Mesothelial cell of epicardium (in vitro differentiated cells): ENCODE measurements at regions not wholly inside any gene's neighbourhood (a gene's known extent, or its start where the extent isn't known, plus 50 kb on each side); places are given as distances from the start of the nearest gene placed in this dataset.

Experiments used
- DNase-seq, 2 experiments: peaks; one replicate each; pipeline ENCODE4 v3.0.0; 2021; ENCODE audit warnings: low spot score in 2 of 2; ENCODE audit not compliant: unreplicated experiment in 2 of 2
- H3K27ac Mint-ChIP-seq: 2 replicates; pipeline ENCODE4 v1.8.0; 2021; ENCODE audit warnings: mixed read lengths
- H3K27me3 Mint-ChIP-seq: 2 replicates; pipeline ENCODE4 v1.8.0; 2021; ENCODE audit warnings: low read depth, mixed read lengths
- H3K36me3 Mint-ChIP-seq: 2 replicates; pipeline ENCODE4 v1.8.0; 2021; ENCODE audit warnings: mixed read lengths
- H3K4me1 Mint-ChIP-seq: 2 replicates; pipeline ENCODE4 v1.8.0; 2021; ENCODE audit warnings: mixed read lengths
- H3K4me3 Mint-ChIP-seq: 2 replicates; pipeline ENCODE4 v1.8.0; 2021; ENCODE audit warnings: mild to moderate bottlenecking, moderate library complexity, mixed read lengths
- H3K9me3 Mint-ChIP-seq: 2 replicates; pipeline ENCODE4 v1.8.0; 2021; ENCODE audit warnings: mixed read lengths
- CTCF ChIP-seq: fragments of 200-600 bp; sonication (generic); IDR thresholded peaks from one replicate; pipeline ENCODE4 v1.5.0; 2021; ENCODE audit warnings: antibody characterized with exemption; ENCODE audit not compliant: unreplicated experiment

- no peak overlapping the region for H3K27ac Mint-ChIP-seq
- H3K4me3 Mint-ChIP-seq, result no peak overlapping the region
- no peak for DNase-seq
- peaks cover 29% of the 10 kb centered on the region for H3K4me1 Mint-ChIP-seq
- TF ChIP-seq CTCF, result no peak
- no peaks in the 10 kb centered on the region for H3K36me3 Mint-ChIP-seq
- no peaks in the 10 kb centered on the region for H3K9me3 Mint-ChIP-seq
- H3K27me3 Mint-ChIP-seq, result no peaks in the 10 kb centered on the region
These were observed 118.9 kb downstream of the C12orf75 start for GRCh38 chr12:105449431-105449830.

- no peak for DNase-seq
- no peak for TF ChIP-seq CTCF
- no peaks in the 10 kb centered on the region for H3K27me3 Mint-ChIP-seq
- H3K36me3 Mint-ChIP-seq, result no peaks in the 10 kb centered on the region
- no peaks in the 10 kb centered on the region for H3K9me3 Mint-ChIP-seq
- H3K4me3 Mint-ChIP-seq, result no peak overlapping the region
- H3K4me1 Mint-ChIP-seq, result peaks cover 20% of the 10 kb centered on the region
- H3K27ac Mint-ChIP-seq, result no peak overlapping the region
These were observed 120.7 kb downstream of the C12orf75 start for GRCh38 chr12:105451211-105451610.

DNA sequence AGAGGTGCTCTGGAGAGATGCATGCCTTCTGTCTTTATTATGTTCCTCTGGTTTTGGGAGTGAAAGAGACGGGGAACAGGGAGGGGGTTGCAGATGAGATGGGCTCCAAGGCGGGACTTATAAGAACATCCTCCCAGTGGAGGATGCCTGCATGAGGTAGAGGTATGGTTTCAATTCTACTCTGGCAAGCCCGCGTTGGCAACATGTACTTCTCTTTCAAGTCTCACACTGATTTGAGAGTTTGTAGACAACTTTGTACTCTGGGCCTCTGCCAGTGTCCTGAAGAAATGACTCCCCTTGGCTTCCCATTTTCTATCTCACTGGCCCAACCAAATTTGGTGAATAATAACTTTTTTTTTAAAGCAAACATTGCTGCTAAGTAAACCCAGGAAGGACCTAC is 121.3 kb downstream of the C12orf75 start:
- Mint-ChIP-seq H3K4me3 (no peak overlapping the region), H3K36me3 (no peaks in the 10 kb centered on the region), H3K27me3 (no peaks in the 10 kb centered on the region), H3K9me3 (no peaks in the 10 kb centered on the region), H3K4me1 (peaks cover 17% of the 10 kb centered on the region), H3K27ac (no peak overlapping the region)
- no peak for DNase-seq
- TF ChIP-seq CTCF, result no peak

DNA sequence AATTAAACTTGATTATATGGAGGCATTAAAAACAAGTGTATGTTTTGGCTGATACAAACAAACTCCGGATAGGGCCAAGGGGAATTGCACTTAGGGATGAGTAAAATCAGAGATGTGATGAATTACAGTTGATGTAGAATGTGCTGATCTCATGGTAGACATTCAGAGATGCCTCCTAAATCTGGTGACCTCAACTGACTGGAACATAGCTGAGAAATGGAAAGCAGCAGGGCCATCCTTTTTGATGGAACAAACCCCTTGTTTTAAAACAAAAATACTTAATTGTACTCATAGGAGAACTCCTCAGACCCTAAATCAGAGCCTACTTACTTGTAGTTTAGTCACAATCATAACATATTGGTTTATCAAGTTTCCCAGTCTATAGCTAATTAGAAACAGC is 122.8 kb downstream of the C12orf75 start:
- no peaks in the 10 kb centered on the region for H3K27me3 Mint-ChIP-seq
- peaks cover 4% of the 10 kb centered on the region for H3K9me3 Mint-ChIP-seq
- no peaks in the 10 kb centered on the region for H3K36me3 Mint-ChIP-seq
- DNase-seq, result no peak
- TF ChIP-seq CTCF, result no peak
- H3K4me1 Mint-ChIP-seq, result peaks cover 14% of the 10 kb centered on the region
- H3K4me3 Mint-ChIP-seq, result no peak overlapping the region
- no peak overlapping the region for H3K27ac Mint-ChIP-seq

DNA sequence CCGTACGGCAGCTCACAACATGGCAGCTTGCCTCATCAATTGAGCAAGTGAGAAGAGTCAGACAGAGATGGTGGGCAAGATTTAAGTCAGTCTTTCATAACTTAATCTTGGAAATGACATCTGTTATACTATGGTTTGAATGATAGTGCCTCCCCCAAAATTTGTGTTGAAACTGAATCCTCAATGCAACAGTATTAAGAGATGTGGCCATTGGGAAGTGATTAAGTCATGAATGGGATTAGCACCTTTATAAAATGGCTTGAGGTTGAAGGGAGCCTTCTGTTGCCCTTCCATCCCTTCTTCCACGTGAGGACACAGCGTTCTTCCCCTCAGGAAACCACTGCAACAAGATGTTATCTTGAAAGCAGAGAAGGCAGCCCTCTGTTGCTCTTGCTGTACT is 124.2 kb downstream of the C12orf75 start:
- no peak overlapping the region for H3K4me3 Mint-ChIP-seq
- H3K4me1 Mint-ChIP-seq, result peaks cover 19% of the 10 kb centered on the region
- no peak overlapping the region for H3K27ac Mint-ChIP-seq
- peaks cover 14% of the 10 kb centered on the region for H3K9me3 Mint-ChIP-seq
- no peak for DNase-seq
- no peaks in the 10 kb centered on the region for H3K27me3 Mint-ChIP-seq
- TF ChIP-seq CTCF, result no peak
- H3K36me3 Mint-ChIP-seq, result no peaks in the 10 kb centered on the region

GRCh38 chr12:105455261-105455660 is 124.8 kb downstream of the C12orf75 start:
- no peaks in the 10 kb centered on the region for H3K27me3 Mint-ChIP-seq
- no peak overlapping the region for H3K4me3 Mint-ChIP-seq
- no peak for DNase-seq
- no peak overlapping the region for H3K27ac Mint-ChIP-seq
- no peak for TF ChIP-seq CTCF
- no peaks in the 10 kb centered on the region for H3K36me3 Mint-ChIP-seq
- H3K4me1 Mint-ChIP-seq, result peaks cover 23% of the 10 kb centered on the region
- peaks cover 14% of the 10 kb centered on the region for H3K9me3 Mint-ChIP-seq
